OCI-LY7 (cell line): ENCODE measurements at regions not wholly inside any gene's neighbourhood (a gene's known extent, or its start where the extent isn't known, plus 50 kb on each side); places are given as distances from the start of the nearest gene placed in this dataset.

ENCODE experiments used
- BruUV-seq: library from RNA; stranded (reverse); fragments of 400-500 nt; replicated peaks from 2 replicates; lab custom pipeline; 2021; lab: Mats Ljungman, UMichigan
- CTCF ChIA-PET: fragments of 300-600 bp; sonication (Branson Sonifier 250); formaldehyde crosslinking; loops from one replicate; lab custom pipeline; 2022; ENCODE audit warnings: antibody characterized with exemption; ENCODE audit not compliant: unreplicated experiment; lab: Charles Lee
- POLR2A ChIA-PET: fragments of 300-600 bp; sonication (Branson Sonifier 250); formaldehyde crosslinking; loops from one replicate; lab custom pipeline; 2022; ENCODE audit warnings: antibody characterized with exemption; lab: Charles Lee
- DNase-seq: peaks from one replicate; pipeline ENCODE4 v3.0.0-alpha.2; 2015; ENCODE audit warnings: low spot score
- H2AFZ ChIP-seq: fragments of 200-600 bp; sonication (generic), shearing (Covaris generic); 2 replicates; pipeline ENCODE4 v1.6.1; 2014; ENCODE audit warnings: mild to moderate bottlenecking, antibody characterized with exemption, low read length, moderate library complexity
- H3K27ac ChIP-seq: fragments of 200-600 bp; sonication (generic); 2 replicates; pipeline ENCODE4 v1.5.1; 2014; ENCODE audit warnings: mixed run types, low read depth, mild to moderate bottlenecking, moderate library complexity, low read length, inconsistent platforms; ENCODE audit not compliant: poor library complexity, severe bottlenecking
- H3K36me3 ChIP-seq: fragments of 200-600 bp; sonication (generic); 2 replicates; pipeline ENCODE4 v1.6.1; 2014; ENCODE audit warnings: mild to moderate bottlenecking, antibody characterized with exemption, low read length, moderate library complexity, mixed read lengths; ENCODE audit not compliant: insufficient read depth
- H3K4me1 ChIP-seq: fragments of 200-600 bp; sonication (generic); 2 replicates; pipeline ENCODE4 v1.5.1; 2014; ENCODE audit warnings: mild to moderate bottlenecking, low read length; ENCODE audit not compliant: insufficient read depth, poor library complexity, severe bottlenecking
- H3K4me2 ChIP-seq: fragments of 200-600 bp; sonication (generic); 2 replicates; pipeline ENCODE4 v1.6.1; 2014; ENCODE audit warnings: mild to moderate bottlenecking, low read length
- H3K4me3 ChIP-seq: fragments of 200-600 bp; sonication (generic); 2 replicates; pipeline ENCODE4 v1.5.1; 2014; ENCODE audit warnings: mild to moderate bottlenecking, low read depth, low read length; ENCODE audit not compliant: poor library complexity, severe bottlenecking
- H3K79me2 ChIP-seq: fragments of 200-600 bp; sonication (generic); 2 replicates; pipeline ENCODE4 v1.6.1; 2016; ENCODE audit warnings: low read depth, mild to moderate bottlenecking, low read length, moderate library complexity, mixed read lengths; ENCODE audit not compliant: insufficient read depth
- H3K9me2 ChIP-seq: fragments of 200-600 bp; sonication (generic); 2 replicates; pipeline ENCODE4 v1.6.1; 2016; ENCODE audit warnings: mild to moderate bottlenecking, low read length, mixed read lengths; ENCODE audit not compliant: insufficient read depth
- H3K9me3 ChIP-seq: fragments of 200-600 bp; sonication (generic); 2 replicates; pipeline ENCODE4 v1.6.1; 2014; ENCODE audit warnings: mild to moderate bottlenecking, mixed run types, low read length, mixed read lengths
- H4K20me1 ChIP-seq: fragments of 200-600 bp; sonication (generic); 2 replicates; pipeline ENCODE4 v1.6.1; 2014; ENCODE audit warnings: mild to moderate bottlenecking, antibody characterized with exemption, low read length, moderate library complexity, mixed read lengths; ENCODE audit not compliant: insufficient read depth
- EZH2phosphoT487 ChIP-seq: fragments of 200-600 bp; sonication (generic); IDR thresholded peaks from 2 replicates; pipeline ENCODE4 v1.6.1; 2018; ENCODE audit warnings: low read depth, borderline replicate concordance, mild to moderate bottlenecking, mixed run types, antibody characterized with exemption, low read length, moderate library complexity, mixed read lengths
- intact Hi-C: fragments of 100-400 bp; cut with micrococcal nuclease; formaldehyde crosslinking; loops from one replicate; pipeline ENCODE4 v1.10.0; 2022; ENCODE audit not compliant: unreplicated experiment
- TF ChIP-seq, protein P1 (sequence below): fragments of 200-600 bp; sonication (generic); conservative IDR thresholded peaks from 2 replicates; pipeline ENCODE4 v1.5.1; 2014; ENCODE audit warnings: mild to moderate bottlenecking, antibody characterized with exemption, low read length, moderate library complexity, mixed read lengths

DNA sequence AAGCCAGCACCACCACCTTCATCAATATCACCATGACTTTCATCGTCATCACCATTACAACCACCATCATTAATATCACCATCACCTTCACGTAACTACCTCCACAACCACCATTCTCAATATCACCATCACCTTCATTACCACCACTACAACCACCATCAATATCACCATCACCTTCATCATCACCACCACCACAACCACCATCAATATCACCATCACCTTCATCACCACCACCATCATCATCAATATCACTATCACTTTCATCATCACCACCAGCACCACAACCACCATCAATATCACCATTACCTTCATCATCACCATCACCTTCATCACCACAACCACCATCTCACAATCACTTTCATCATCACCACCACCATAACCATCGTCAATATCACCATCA, 225.3 kb upstream of the SULF2 start:
- no peak overlapping the region for H3K4me3 ChIP-seq
- H2AFZ ChIP-seq = no peak overlapping the region
- no peaks in the 10 kb centered on the region for H4K20me1 ChIP-seq
- peaks cover 28% of the 10 kb centered on the region for H3K4me1 ChIP-seq
- BruUV-seq = no TSS peak
- no peak for DNase-seq
- no peak overlapping the region for H3K4me2 ChIP-seq
- peaks cover 25% of the 10 kb centered on the region for H3K36me3 ChIP-seq
- POLR2A ChIA-PET = no interaction called here
- CTCF ChIA-PET = no interaction called here
- no peaks in the 10 kb centered on the region for H3K79me2 ChIP-seq
- H3K9me3 ChIP-seq = peaks cover 55% of the 10 kb centered on the region; the same call in 1 of the 2 replicates
- H3K27ac ChIP-seq = no peak overlapping the region
- no peaks in the 10 kb centered on the region for H3K9me2 ChIP-seq
- intact Hi-C loops = no loop called here
- TF ChIP-seq EZH2phosphoT487 = no peak
- TF ChIP-seq, protein P1, sequence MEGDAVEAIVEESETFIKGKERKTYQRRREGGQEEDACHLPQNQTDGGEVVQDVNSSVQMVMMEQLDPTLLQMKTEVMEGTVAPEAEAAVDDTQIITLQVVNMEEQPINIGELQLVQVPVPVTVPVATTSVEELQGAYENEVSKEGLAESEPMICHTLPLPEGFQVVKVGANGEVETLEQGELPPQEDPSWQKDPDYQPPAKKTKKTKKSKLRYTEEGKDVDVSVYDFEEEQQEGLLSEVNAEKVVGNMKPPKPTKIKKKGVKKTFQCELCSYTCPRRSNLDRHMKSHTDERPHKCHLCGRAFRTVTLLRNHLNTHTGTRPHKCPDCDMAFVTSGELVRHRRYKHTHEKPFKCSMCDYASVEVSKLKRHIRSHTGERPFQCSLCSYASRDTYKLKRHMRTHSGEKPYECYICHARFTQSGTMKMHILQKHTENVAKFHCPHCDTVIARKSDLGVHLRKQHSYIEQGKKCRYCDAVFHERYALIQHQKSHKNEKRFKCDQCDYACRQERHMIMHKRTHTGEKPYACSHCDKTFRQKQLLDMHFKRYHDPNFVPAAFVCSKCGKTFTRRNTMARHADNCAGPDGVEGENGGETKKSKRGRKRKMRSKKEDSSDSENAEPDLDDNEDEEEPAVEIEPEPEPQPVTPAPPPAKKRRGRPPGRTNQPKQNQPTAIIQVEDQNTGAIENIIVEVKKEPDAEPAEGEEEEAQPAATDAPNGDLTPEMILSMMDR = no peak

DNA sequence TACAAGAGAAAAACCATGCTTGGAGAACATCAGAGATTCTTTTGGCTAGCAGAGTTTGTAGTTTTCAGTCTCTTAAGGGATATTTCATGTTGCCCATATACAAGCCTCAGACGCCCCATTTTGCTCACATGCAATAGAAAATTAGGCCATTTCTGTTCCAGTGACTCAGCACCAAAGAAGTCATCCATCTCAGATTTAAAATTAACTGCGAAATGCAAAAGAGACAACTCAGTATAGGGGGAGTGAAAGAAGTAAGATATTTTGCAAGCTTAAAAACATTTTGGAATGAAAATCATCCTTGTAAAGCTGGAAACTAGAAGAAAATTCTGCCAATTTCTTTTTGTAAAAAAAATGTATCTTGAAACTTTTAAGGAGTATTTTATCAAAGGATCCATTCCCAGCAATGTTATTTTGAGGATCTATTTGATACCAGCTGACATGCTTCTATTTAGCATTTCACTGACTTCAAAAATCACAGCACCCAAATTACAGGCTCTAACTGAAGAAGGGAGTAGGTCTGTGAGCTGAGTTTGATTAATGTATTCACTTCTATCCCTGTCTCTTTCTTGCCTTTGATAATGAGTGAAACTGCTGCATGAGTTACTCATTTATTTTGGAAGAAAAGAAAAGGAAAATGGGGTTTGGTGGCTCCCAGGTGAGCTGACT, 223.7 kb upstream of the SULF2 start:
- no TSS peak for BruUV-seq
- Histone ChIP-seq H3K4me1 (peaks cover 37% of the 10 kb centered on the region), H3K4me2 (no peak overlapping the region), H3K4me3 (no peak overlapping the region), H2AFZ (no peak overlapping the region), H3K27ac (no peak overlapping the region), H4K20me1 (no peaks in the 10 kb centered on the region), H3K79me2 (no peaks in the 10 kb centered on the region), H3K36me3 (peaks cover 41% of the 10 kb centered on the region), H3K9me3 (peaks cover 71% of the 10 kb centered on the region; the same call in 1 of the 2 replicates), H3K9me2 (no peaks in the 10 kb centered on the region)
- DNase-seq = no peak
- ChIA-PET POLR2A (interaction anchor here (0.6 to 0.8 kb wide), 3 partner anchors 10 to 109 kb away, joined by 3 read pairs; no protein-coding TSS in a partner anchor), CTCF (no interaction called here)
- intact Hi-C loops = no loop called here
- TF ChIP-seq, protein P1 = no peak
- no peak for TF ChIP-seq EZH2phosphoT487

DNA sequence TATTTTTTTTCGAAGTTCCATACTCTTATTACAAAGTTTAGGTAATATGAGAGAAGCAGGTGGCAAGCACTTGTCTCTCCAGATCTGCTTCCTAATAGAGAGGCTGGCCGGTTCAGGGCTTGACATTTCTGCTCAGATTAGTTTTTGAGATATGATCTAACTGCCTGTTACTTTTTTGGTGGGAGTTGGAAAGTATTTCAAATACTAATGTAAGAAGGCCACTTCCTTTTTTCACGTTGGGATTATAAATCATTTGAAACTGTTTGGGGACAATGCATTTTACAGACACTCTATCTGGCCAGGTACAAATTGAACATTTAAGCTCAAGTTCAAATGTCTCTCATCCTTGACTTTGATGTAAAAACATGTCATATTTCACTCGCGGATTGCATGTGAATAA, 222.1 kb upstream of the SULF2 start:
- POLR2A ChIA-PET = interaction anchor here (0.6 to 1.3 kb wide), 2 partner anchors 12 to 112 kb away, joined by 3 to 4 read pairs; no protein-coding TSS in a partner anchor
- H3K4me2 ChIP-seq = no peak overlapping the region
- H3K36me3 ChIP-seq = peaks cover 42% of the 10 kb centered on the region
- TF ChIP-seq EZH2phosphoT487 = no peak
- TF ChIP-seq, protein P1 = no peak
- H4K20me1 ChIP-seq = no peaks in the 10 kb centered on the region
- no peak overlapping the region for H3K4me3 ChIP-seq
- DNase-seq = no peak
- H3K9me3 ChIP-seq = peaks cover 71% of the 10 kb centered on the region; the same call in 1 of the 2 replicates
- CTCF ChIA-PET = no interaction called here
- BruUV-seq = no TSS peak
- peak overlapping the region; percentile 12 for H3K27ac ChIP-seq
- no peaks in the 10 kb centered on the region for H3K79me2 ChIP-seq
- peaks cover 52% of the 10 kb centered on the region for H3K4me1 ChIP-seq
- no peaks in the 10 kb centered on the region for H3K9me2 ChIP-seq
- intact Hi-C loops = no loop called here
- peak overlapping the region; percentile 27; the same call in 1 of the 2 replicates for H2AFZ ChIP-seq
